Putamen (tissue), 1 donor: ENCODE measurements at regions not wholly inside any gene's neighbourhood (a gene's known extent, or its start where the extent isn't known, plus 50 kb on each side); places are given as distances from the start of the nearest gene placed in this dataset.

Source experiments
- DNase-seq: peaks from one replicate; pipeline ENCODE4 v3.0.0-alpha.2; 2016; ENCODE audit warnings: low spot score

DNA sequence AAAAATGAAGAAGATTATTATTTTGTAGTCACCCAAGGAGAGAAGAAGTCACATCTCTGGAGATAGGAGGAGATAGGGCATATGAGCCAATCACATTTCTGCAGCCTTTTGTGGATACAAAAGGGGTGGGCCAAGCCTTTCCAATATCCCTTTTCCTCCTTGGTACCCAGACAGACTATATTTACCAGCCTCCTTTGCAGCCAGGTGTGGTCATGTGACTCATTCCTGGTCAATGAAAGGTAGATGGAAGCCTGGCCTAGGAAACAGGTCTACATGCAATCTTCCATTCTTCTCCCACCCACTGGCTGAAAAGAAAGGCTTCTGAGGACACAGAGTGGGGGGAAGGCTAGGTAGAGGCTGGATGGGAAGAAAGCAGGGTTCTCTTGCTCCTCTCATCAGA, 58.1 kb upstream of the ERG start:
- no peak for DNase-seq

DNA sequence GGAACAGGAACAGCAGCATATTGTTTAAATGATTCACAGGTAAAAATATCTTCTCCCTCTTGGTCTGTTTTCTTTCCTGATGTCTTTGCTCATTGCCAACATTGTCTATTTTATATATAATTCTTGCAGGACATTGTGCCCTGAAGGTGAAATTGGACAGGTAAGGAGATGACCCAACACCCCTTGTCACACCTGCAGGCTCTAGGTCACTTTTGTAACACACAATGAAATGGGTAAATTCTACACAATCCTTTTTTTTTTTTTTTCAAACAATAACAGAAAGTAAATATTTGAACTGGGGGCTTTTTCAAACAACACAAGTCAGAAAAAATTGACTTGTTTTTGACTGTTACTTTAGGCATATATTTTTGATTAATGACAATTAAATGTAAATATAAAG, 62.9 kb upstream of the ERG start:
- no peak for DNase-seq

DNA sequence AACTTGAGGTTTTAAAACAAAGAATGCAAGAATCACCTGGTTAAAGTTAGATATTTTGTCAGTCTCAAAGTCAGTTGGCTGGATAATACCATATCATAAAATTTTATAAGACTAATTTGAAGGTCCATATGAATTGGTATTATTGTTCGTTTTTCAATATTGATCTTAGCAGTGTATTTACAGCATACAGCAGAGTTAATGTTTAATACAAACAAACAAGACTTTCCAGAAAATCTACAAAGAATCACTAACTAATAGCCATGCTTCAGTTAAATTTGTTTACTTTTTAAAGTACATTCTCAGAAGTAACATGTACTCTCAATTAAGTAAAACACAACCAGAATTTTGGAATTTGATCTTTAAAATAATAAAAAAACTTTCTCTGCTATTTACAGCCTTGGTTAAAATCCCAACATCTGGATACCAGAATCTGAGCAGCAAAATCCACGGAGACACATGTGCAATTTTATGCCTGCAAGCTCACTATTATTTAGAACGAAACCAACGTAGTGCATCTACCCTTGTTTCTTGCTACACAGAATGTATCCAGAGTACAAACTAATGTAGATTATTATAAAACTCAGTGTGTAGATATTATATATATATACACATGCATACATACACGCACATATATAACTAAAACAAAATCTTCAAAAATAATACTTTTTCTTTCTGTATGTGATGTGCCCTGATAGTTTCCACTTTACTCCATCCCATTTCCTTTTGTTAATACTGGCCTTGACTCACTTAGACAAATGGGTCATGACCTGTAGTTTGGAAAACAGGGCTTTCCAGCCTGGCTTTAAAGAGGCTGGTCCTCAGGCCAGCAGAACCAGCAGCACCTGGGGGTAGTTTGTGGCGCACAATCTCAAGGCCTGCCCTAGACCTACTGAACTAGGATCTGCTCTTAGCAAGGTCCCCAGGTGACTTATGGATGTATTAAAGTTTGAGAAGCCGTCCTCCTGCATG, 63.6 kb upstream of the ERG start:
- DNase-seq: no peak

DNA sequence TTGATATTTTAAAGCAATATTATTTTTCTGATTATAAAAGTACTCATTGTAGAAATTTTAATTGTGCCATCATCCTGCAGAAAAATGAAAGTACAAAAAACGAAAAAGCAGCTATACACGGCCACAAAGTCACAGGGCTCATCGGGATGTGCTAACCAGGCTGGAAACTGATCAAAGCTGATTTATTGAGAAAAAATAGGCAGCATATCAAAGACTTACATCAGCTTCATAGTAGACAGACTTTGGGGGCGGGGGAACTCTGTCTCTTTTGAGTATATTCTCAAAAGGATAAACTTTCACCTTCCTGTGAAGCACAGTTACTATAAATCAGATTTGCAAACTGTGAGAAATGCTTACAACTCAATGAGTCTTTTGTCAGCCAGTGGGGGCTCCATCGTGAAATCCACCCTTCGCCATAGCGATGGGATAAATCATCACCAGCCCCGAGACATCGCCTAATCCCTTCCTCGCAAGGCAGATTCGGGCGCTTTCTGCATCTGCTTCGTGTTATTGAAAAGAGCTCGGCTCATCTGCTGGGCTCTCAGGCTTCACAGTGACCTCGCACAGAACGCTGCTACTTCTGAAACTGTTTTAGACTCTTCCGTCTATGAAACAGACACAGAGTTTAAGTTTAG, 69.2 kb upstream of the ERG start:
- DNase-seq: no peak

DNA sequence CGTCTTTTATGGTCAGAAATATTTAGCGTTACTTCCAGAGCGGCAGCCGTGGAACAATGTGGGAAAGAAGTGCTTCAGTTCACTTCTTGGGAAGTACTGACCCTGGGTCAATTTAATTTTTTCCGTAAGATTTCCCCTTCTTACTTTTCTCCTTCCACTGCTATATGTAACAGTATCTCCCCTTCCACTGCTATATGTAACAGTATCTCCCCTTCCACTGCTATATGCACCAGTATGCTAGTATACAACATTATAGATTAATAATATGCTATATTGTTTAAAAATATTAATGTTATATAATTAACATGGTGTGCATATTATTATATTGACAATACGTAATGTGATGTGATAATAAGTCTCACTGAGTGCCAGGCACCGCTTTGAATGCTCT, 69.7 kb upstream of the ERG start:
- DNase-seq: no peak

DNA sequence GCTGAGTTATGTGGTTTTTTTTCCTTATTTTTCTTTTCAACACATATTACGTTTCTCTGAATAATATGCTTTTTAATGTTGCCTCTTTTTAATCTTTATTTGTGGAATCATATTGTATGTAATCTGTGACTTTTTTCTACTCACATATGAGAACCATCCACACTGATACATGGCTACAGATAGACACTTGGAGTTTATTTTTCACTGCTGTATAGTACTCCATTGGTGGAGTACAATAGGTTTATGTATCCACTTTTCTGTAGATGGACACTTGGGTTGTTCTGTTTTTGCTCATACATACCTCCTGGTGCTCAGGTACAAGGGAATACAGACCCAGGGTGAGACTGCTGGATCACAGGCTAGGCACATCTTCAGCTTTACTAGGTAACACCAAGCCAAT, 71.5 kb upstream of the ERG start:
- no peak for DNase-seq

DNA sequence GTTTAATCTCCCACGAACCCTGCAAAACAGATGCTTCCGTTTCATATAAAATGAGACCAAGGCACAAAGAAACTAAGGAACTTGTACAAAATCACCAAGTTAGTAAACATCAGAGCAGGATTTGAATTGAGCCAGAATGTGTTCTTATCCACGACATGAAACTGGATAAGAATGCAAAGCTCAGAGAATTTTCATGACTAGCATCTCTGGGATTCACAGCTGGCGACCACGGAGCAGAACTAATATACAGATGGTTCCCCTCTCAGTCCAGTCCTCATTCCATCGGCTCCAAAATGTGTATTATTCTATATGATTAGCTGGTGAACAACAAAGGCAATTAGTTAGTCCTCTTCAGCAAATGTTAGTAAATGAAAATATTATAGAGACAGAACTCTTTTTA, 72.3 kb upstream of the ERG start:
- DNase-seq: no peak

DNA sequence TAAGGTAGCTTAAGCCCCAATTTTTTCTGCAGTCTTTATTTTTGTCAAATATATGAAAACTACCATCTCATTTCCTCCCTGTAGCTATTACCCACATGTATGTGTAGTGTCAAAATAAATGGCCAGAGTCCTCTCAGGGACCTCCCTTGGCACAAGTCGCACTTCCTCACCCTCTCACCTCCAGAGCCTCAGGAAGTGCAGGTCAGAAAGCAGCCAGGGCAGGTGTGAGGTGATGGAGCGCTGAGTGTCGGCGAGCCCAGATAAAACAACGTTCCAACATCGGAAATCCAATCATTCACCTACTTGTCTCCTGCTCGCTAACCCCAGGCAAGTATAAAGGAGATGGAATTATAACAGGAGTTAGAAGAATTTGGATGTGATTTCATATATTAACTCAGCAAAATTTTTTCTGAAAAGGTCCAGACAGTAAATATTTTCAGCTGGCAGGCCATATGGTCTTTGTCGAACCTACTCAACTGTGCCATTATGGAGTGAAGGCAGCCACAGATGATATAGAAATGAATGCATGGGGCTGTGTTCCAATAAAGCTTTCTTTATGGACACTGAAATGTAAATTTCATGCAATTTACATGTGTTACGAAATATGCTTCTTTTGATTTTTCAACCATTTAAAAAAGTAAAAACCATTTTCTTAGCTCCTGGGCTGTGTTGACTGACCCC, 76.8 kb upstream of the ERG start:
- no peak for DNase-seq

DNA sequence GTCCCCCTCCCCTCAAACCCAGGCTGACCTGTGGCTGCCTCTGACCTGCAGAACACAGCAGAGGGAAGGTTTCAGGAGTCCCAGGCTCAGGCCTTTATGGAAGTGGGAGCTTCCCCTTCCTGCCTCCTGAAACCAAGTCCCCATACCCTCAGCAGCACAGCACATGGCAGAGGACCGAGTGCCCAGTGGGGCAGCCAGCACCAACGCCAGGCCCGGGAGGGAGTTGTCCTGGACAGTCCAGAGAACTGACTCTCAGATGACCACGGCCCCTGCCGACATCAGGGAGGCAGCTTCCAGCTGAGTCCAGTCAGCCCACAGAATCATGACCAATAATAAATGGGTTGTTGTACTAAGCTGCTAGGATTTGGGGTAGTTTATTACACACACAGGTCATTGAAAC, 79.6 kb upstream of the ERG start:
- no peak for DNase-seq

DNA sequence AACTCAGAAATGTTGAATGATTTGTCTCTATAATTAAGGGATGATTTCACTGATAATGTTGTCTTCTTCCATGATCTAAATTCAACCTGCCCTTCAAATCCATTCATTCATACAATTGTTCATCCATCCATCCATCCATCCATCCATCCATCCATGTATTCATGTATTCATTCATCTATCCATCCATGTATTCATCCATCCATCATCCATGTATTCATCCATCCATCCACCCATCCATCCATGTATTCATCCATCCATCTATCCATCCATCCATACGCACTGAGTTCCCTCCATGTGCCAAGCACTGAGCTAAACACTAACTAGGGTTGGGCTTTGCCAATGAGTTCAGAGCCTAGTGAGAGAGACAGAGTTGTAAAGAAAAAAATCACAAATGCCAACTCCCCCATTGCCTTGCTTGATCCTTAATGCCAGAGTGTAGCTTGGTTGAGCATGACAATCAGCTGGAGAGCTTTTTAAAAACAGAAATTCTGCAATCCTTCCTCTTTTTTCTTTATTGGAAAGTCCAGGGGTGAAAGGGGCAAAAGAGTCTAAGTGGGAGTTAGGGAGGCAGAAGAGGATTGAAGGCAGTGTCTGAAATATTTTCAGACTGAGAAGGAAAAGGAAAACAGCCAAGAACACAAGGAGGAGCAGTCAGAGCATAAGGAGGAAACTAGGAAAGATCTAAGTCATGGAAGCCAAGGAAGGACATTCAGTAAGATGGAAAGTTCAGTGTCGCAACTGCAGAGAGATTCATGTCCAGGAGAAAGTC, 92.4 kb upstream of the ERG start:
- DNase-seq: no peak

DNA sequence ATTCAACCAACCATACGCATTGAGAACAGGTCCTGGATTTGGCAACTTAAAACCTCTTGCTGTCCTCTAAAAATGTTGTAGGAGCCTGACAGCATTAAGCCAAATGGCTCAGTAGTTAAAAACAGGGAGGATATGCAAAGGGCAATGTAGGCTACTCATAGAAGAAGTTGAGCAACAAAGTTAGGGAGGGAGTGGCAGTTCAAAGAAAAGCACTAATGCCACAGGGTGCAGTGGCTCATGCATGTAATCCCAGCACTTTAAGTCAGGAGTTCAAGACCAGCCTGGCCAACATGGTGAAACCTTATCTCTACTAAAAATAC, 92.9 kb upstream of the ERG start:
- DNase-seq: no peak

DNA sequence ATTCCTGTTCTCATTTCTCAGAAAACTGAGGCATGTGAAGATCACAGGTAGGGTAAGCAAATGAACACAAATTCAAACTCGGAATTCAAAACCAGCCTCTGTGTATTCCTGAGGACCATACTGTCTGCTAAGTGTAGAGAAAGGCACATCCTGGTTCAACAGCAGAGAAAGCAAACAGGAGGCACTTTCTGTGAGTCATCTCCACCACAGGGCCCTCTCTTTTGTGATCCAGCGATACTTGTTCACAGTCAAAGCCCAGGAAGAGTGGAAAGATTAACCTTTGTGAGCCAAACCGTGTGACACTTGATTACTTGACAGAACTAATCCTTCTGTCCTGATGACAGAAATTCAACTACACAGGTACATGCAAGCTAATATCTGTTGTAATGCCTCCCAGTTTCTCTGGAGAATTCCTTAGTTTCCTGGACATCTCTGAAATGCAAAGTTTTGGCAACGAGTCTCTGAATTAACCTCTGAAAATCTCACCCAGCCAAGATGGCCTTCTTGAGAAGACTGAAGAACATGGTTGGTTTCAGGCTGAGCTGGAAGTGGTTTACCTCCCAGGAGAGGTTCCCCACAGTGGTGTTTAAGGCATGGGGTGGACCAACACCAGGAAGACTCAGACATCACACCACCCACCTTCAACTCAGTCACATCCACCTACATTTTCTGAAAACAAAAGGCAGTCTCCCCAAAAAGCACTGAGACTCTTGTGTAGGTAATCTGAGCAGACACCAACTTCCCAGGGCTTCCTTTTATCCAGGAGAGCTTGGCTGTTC, 98.2 kb upstream of the ERG start:
- DNase-seq: no peak

DNA sequence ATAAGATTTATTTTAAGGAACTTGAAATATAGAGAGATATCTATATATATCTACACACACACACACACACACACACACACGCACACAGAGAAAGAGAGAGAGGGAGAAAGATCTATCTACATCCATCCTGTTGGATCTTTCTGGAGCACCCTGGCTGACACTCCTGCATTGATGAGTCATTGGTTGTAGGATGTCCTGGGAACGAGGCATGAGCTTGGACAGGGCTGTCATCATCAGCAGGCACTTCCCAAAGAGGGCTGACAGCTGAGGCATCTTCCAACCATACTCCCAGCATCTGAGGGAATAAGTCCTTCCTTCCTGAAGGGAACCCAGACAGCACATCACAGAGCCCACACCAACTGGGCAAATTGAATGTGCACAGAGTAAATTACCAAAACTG, 99.1 kb upstream of the ERG start:
- no peak for DNase-seq

DNA sequence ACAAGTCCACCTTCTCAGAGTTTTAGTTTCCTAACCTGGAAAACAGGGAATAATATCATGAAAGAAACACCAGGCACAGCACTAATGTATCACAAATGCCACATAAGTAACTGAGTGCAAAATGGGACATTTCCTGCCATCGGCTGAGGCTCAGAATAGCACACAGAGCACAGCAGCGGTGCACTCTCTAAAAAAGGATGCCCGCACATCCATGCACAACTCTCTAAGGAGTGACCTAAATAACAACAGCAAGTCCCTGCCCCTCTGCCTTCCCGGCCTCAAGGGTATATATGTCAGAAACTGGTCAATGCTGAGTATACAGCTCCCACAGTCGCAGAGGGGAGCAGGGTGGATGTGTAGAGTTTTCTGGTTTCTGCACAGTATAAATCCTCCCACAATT, 100.1 kb upstream of the ERG start:
- DNase-seq: no peak

DNA sequence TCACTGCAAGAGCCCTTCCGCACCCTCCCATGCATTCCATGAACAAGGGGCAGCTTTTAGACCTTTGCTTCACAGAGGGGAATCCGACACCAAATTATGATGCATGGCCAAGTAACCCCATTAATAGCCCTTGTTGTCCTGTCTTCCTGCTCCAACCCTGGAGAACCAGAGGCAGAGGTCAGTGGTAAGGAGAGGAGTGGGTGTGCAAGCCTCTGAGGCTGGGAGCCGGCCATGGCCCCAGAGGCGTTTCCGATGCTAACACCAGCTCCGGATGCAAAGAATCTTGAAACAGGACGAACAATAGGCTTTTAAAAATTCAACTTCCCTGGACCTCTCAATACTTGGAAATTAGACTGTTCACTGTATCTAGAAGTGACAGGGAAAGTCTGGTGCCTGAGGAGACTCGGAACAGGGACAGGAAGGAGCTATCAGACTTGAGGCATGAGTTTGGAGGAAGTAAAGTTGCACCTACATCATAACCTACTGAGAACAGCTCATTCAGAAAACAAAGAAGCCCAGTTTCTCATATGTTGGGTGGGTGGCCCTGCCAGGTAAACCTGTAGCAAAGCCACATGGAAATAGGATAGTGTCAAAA, 101.2 kb upstream of the ERG start:
- DNase-seq: no peak

DNA sequence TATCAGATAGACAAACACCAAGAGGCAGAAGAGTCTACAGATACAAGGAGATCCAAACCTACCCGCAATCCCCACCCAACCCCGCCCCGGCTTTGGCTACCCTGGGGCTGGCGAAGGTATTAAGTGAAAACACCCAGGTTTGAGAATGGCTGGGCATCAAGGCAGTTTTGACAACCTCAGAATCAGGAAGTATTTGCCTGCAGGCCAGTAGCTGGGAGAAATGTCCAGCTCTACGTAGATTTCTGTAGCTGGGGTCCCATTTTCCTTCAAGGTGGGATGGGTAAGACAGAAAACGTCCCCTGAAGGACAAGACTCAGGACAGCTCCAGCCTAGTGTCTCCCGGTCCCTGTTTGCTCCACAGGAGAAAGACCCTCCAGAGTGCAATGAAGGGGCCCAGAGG, 101.8 kb upstream of the ERG start:
- no peak for DNase-seq

DNA sequence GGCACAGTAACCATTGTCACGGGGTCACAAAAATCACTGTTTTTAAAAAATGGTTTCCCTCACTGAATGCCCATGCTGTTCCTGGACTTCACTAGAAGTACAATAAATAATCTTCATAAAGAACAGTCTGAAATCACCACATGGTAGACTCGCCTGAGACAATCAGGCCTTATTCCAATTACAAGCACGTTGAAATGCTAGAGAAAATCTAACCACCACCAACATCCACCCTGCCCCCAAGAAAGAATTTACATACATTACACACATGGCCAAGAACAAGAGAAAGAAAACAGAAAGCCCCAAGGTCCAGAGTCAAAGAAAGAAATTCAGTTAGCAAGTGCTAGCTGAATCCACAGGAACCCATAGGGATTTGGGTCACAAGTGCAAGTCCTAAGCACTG, 107.0 kb upstream of the ERG start:
- DNase-seq: no peak

DNA sequence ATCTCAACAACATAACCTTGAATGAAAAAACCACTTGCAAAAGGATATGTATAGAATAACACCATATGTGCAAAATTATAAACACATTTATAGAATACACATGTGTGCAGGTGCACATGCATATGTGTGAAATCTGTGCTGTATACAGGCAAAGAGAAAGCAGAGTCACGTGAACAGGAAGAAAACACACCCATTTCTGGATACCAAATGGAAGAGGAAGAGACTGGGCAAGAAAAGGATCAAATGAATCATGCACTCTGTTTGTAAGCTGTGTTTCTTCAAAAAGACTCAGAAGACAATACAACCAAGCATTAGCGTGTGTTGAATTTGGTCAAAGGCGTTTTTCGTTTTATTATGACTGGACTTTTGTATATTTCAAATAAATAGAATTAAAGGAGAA, 111.3 kb upstream of the ERG start:
- DNase-seq: no peak

DNA sequence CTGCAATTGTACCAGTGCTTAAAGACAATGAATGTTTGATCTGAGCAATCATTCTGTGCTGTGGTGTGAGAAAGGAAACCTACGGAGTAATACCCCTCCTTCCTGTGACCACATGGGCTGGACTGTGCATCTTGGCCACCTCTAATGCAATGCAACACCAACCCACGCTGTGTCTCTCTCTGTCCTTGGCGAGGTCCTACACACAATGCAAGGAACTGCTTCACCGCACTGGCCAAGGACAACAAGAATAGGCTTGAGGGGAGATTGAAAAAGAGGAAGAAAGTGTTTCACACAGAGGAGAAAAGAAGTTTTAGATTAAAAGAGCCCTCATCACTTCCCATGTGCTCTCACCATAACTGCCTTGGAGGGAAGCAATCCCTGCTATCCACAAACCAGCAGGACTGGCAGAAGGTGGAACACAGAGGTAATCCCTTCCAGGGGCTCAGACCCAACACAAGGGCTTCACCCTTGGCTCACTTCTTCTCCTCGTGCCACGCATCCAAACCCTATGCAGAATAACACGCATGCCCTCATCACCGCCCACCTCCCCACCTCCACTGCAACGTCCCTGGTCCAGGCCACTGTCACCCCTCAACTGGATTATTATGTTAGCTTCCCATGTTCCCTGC, 112.5 kb upstream of the ERG start:
- no peak for DNase-seq

DNA sequence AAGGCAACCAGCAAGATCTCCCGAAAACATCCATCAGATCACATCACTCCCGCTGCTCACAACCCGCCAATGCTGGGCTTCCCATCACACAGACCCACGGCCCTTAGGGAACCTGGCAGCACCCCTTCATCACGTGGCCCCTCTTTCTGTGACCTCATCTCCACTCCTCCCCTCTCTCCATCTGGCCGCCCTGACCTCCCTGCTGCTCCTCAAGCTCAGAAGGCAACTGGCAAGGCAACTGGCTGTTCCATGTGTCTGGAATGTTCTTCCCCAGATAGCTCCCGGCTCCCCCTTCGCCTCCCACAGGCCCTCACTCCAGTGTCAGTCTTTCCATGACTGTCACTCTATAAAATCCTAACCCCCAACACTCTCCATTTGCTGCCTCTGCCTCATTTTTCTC, 113.0 kb upstream of the ERG start:
- DNase-seq: no peak

DNA sequence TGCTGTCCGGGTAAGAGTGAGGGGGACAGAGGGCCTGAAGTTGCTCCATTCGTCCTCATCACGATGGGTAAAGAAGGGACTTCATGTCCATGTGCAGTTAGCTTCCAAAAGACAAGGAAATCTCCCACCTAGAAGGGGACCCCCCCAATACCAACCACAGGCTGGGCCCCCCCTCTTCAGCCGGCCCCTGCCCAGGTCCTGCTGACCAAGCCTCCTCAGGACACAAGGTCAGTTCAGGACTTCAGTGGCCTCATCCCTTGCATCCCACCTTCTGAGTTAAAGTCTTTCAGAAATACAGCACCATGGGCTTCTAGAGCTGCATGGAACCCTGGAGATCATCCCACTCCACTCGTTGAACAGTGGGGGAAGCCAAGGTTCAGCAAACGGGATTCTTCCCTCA, 115.4 kb upstream of the ERG start:
- no peak for DNase-seq
